ENCODE measurements at regions not wholly inside any gene's neighbourhood (a gene's known extent, or its start where the extent isn't known, plus 50 kb on each side); places are given as distances from the start of the nearest gene placed in this dataset.

- Histone ChIP-seq H3K9ac (ENCODE audit: insufficient read depth in 1 of 2, low read length in 2 of 2) (no peak overlapping the region), H3K27ac (ENCODE audit: low read depth in 1 of 2, low read length in 1 of 2) (no peak overlapping the region)
These were observed 105.5 kb upstream of the TUT7 start for GRCh38 chr9:86459599-86460155.

DNA sequence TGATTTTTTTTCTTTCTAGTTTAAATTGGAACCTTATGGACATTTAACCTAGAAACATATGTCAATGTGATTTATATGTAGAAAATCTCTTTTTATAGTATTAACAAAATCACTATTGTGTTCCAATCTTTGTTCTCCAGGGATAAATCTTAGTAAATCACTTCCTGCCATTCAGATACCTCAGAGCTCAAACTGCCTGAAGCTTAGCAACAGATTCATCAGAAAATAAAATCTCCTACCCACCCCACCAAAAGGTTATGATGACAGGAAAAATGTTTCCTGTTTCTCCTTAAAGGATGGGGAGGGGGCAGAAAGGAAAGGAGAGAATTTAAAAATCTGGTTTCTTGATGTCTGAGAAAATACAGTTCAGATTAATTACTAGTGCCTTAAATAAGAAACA, 105.0 kb upstream of the TUT7 start:
- no peak overlapping the region for H3K9ac ChIP-seq (ENCODE audit: insufficient read depth in 1 of 2, low read length in 2 of 2)
- H3K4me1 ChIP-seq (ENCODE audit: control insufficient read depth in 5 of 5, insufficient read depth in 5 of 5, low read length in 5 of 5), result peaks cover 0 to 16% (median 5%) of the 10 kb centered on the region in 5 donors
- no peak overlapping the region for H3K27ac ChIP-seq (ENCODE audit: low read depth in 1 of 2, low read length in 1 of 2)
- ATAC-seq (ENCODE audit: insufficient read depth, low FRiP score) (no peak), DNase-seq (no peak)
- no peak overlapping the region for H3K4me3 ChIP-seq
- no peaks in the 10 kb centered on the region for H3K36me3 ChIP-seq (ENCODE audit: control insufficient read depth in 4 of 4, insufficient read depth in 4 of 4, low read length in 4 of 4)
- no peaks in the 10 kb centered on the region for H3K27me3 ChIP-seq (ENCODE audit: control insufficient read depth in 3 of 3, insufficient read depth in 3 of 3, low read length in 2 of 3)
- H3K9me3 ChIP-seq (ENCODE audit: control insufficient read depth in 4 of 4, insufficient read depth in 3 of 4, low read length in 3 of 4), result no peaks in the 10 kb centered on the region
- no peak for TF ChIP-seq CTCF (IDR thresholded peaks at IDR 0.05; ENCODE audit: control extremely low read depth, extremely low read depth)

More at GRCh38 chr9:86459599-86460155, 105.5 kb upstream of the TUT7 start:
- Histone ChIP-seq H3K36me3 (ENCODE audit: control insufficient read depth in 4 of 4, insufficient read depth in 4 of 4, low read length in 4 of 4) (no peaks in the 10 kb centered on the region), H3K27me3 (ENCODE audit: control insufficient read depth in 3 of 3, insufficient read depth in 3 of 3, low read length in 2 of 3) (no peaks in the 10 kb centered on the region), H3K4me1 (ENCODE audit: control insufficient read depth in 5 of 5, insufficient read depth in 5 of 5, low read length in 5 of 5) (peaks cover 0 to 12% (median 5%) of the 10 kb centered on the region in 5 donors), H3K9me3 (ENCODE audit: control insufficient read depth in 4 of 4, insufficient read depth in 3 of 4, low read length in 3 of 4) (no peaks in the 10 kb centered on the region), H3K4me3 (no peak overlapping the region)
- ATAC-seq (ENCODE audit: insufficient read depth, low FRiP score) (no peak), DNase-seq (no peak)
- WGBS, 2 donors, result 60 to 77% methylated on average over 5 of the region's 5 CpGs
- TF ChIP-seq CTCF (IDR thresholded peaks at IDR 0.05; ENCODE audit: control extremely low read depth, extremely low read depth), result no peak

- 73 to 80% methylated on average over 7 of the region's 7 CpGs for WGBS, 2 donors
- Histone ChIP-seq H3K36me3 (ENCODE audit: control insufficient read depth in 4 of 4, insufficient read depth in 4 of 4, low read length in 4 of 4) (no peaks in the 10 kb centered on the region), H3K27me3 (ENCODE audit: control insufficient read depth in 3 of 3, insufficient read depth in 3 of 3, low read length in 2 of 3) (no peaks in the 10 kb centered on the region), H3K4me1 (ENCODE audit: control insufficient read depth in 5 of 5, insufficient read depth in 5 of 5, low read length in 5 of 5) (peaks cover 0 to 16% (median 3%) of the 10 kb centered on the region in 5 donors), H3K4me3 (no peak overlapping the region), H3K9ac (ENCODE audit: insufficient read depth in 1 of 2, low read length in 2 of 2) (no peak overlapping the region), H3K27ac (ENCODE audit: low read depth in 1 of 2, low read length in 1 of 2) (no peak overlapping the region), H3K9me3 (ENCODE audit: control insufficient read depth in 4 of 4, insufficient read depth in 3 of 4, low read length in 3 of 4) (no peaks in the 10 kb centered on the region)
- TF ChIP-seq CTCF (IDR thresholded peaks at IDR 0.05; ENCODE audit: control extremely low read depth, extremely low read depth), result no peak
- DNase-seq, result no peak
- no peak for ATAC-seq (ENCODE audit: insufficient read depth, low FRiP score)
These were observed 104.1 kb upstream of the TUT7 start for GRCh38 chr9:86458191-86458855.

All from lung (tissue), 11 donors.